H7 (cell line): ENCODE measurements at regions not wholly inside any gene's neighbourhood (a gene's known extent, or its start where the extent isn't known, plus 50 kb on each side); places are given as distances from the start of the nearest gene placed in this dataset.
A peak's percentile ranks its signal among the peaks of the same experiment; 100 is the strongest.

ENCODE experiments used
- DNase-seq: peaks from one replicate; pipeline ENCODE4 v3.0.0; 2012
- H3K27me3 ChIP-seq: 2 replicates; pipeline ENCODE4 v1.6.0; 2011; ENCODE audit warnings: mild to moderate bottlenecking, low read length; ENCODE audit not compliant: control insufficient read depth, insufficient read depth
- H3K36me3 ChIP-seq: replicated peaks from 2 replicates; pipeline ENCODE4 v1.5.1; 2011; ENCODE audit warnings: low read length; ENCODE audit not compliant: control insufficient read depth, insufficient read depth
- H3K4me3 ChIP-seq: 2 replicates; pipeline ENCODE4 v1.5.1; 2011; ENCODE audit warnings: low read depth, mild to moderate bottlenecking, control low read depth, low read length, moderate library complexity; ENCODE audit not compliant: insufficient read depth

DNA sequence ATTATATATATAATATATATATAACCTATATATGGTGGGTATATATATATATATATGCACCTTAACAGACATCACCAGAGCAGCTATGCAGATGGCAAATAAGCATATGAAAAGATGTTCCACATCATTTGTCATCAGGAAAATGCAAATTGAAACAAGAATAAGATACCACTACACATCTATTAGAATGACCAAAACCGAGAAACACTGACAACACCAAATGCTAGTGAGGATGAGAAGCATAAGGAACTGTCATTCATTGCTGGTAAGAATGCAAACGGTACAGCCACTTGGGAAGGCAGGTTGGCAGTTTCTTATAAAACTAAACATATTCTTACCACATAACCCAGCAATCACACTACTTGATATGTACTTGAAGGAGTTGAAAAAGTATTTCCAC is 219.8 kb upstream of the PRMT6 start:
- no peaks in the 10 kb centered on the region for H3K27me3 ChIP-seq
- no peak for DNase-seq
- H3K36me3 ChIP-seq = no peaks in the 10 kb centered on the region
- H3K4me3 ChIP-seq = no peak overlapping the region

DNA sequence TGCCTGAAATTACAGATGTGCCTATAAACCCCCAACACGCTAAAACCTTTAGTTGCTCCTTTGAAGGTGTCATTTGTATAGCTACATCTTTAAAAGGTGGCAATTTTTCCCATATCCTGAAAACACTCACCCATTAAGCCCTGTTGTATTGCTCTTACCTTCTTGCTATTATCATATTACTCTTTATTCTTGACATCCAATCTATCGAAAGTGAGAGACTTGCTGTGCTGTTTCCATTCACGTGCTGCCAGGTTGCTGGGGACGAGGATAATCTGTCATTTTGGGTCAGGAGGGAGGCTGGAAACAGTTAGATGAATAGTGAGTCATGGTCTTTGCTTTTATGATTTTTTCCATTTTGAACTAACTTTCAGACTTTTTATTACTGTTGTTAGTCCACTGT is 213.0 kb upstream of the PRMT6 start:
- H3K27me3 ChIP-seq = no peaks in the 10 kb centered on the region
- H3K36me3 ChIP-seq = no peaks in the 10 kb centered on the region
- no peak overlapping the region for H3K4me3 ChIP-seq
- no peak for DNase-seq

DNA sequence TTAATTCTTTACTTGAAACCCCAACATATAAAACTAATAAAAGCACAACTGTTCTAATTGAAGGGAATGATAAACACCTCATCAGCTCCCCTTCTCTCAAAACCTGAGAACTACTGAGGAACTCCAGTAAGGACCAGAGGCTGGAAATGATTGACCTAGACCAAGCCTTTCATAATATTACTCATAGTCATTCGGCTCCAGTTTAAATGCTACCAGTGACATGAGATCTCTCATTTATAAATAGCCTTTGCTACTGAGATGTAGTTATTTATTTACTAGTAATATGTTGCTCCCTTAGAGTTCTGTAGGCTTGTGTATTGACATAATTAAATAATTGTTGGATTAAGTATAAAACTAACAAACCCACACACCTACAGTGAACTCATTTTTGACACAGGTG is 209.8 kb upstream of the PRMT6 start:
- Histone ChIP-seq H3K36me3 (no peaks in the 10 kb centered on the region), H3K4me3 (no peak overlapping the region), H3K27me3 (no peaks in the 10 kb centered on the region)
- DNase-seq = no peak

DNA sequence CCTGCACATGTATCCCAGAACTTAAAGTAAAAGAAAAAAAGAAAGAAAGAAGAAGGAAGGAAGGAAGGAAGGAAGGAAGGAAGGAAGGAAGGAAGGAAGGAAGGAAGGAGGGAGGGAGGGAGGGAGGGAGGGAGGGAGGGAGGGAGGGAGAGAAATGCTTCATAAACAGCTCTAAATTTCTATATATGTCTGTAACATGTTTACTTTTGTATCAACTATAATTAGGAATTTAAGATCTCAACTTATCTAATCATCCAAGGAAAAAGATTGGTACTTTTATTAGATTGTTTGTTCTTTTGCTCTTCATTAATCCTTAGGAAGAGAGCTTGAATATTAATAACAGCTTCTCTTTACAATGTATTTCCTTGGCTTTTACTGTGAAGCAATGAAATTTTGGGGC is 195.4 kb upstream of the PRMT6 start:
- Histone ChIP-seq H3K36me3 (no peaks in the 10 kb centered on the region), H3K27me3 (no peaks in the 10 kb centered on the region), H3K4me3 (no peak overlapping the region)
- DNase-seq = no peak

DNA sequence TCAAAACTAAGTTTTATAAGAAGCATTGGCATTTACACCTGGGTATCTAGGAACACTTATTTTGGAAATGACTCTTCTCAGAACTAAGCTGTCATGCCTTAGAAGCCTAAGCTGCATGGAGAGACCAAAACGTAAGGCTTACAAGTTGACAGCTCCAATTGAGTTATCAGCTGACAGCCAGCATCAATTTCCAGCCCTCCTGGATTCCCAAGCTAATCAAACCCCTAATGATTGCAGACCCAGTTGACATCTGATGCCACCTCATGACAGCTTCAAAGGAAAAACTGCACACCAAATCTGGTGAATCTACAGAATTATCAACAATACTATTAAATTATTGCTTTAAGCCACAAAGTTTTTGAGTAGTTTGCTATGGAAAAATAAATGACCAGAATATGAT is 187.6 kb upstream of the PRMT6 start:
- H3K36me3 ChIP-seq = no peaks in the 10 kb centered on the region
- DNase-seq = no peak
- H3K4me3 ChIP-seq = no peak overlapping the region

DNA sequence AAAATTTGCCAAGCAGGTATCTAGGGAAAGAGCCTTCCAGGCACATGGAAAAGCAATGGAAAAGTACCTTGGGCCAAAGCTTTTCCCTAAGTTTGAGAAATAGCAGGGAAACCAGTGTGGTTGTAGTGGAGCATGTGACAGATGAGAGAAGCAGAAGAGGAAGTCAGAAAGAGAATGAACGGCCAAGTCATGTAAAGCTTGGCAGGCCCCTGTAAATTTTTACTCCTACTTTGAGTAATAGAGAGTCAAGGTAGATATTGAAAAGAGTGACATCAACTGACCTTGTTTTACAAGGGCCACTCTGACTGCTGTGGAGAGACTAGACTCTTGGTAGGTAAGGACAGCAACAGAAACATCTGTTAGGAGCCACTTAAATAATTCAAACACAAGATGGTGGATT is 180.9 kb upstream of the PRMT6 start:
- DNase-seq = no peak
- Histone ChIP-seq H3K4me3 (no peak overlapping the region), H3K27me3 (no peaks in the 10 kb centered on the region), H3K36me3 (no peaks in the 10 kb centered on the region)

More for the DNA sequence above, 187.6 kb upstream of the PRMT6 start:
- no peaks in the 10 kb centered on the region for H3K27me3 ChIP-seq

DNA sequence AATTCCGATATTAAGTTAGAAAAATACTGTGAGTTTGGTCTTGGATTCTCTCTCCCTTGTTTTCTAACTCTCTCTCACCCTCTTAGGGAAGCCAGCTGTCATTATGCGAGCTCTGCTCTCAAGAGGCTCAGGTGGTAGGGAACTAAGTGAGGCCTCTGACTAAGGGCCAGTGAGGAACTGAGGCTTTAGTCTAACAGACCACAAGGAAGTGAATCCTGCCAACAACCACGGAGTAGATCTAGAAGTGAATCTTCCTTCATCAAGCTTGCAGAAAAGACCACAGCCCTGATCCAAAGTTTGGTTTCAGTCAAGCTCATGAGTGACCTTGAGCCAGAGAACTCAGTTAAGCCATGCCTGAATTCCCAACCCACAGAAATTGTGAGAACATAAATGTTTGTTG is 180.1 kb upstream of the PRMT6 start:
- DNase-seq = no peak
- H3K36me3 ChIP-seq = no peaks in the 10 kb centered on the region
- no peak overlapping the region for H3K4me3 ChIP-seq
- H3K27me3 ChIP-seq = no peaks in the 10 kb centered on the region

DNA sequence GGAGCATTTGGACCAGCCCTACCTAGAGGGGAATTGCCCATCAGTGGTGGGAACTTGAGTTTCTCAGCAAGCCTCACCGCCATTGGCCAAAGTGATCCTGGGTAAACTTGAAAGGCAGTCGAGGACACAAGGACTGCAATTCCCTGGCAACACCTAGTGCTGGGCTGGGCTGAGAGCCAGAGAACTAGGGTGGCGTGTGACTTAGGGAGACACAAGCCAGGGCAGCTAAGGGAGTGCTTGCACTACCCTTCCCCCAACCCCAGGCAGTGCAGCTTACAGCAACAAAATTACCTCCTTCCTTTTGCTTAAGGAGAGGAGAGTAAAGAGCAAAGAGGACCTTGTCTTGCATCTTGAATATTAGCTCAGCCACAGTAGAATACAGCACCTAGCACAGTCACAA is 176.9 kb upstream of the PRMT6 start:
- no peaks in the 10 kb centered on the region for H3K27me3 ChIP-seq
- H3K4me3 ChIP-seq = no peak overlapping the region
- H3K36me3 ChIP-seq = no peaks in the 10 kb centered on the region
- DNase-seq = no peak

DNA sequence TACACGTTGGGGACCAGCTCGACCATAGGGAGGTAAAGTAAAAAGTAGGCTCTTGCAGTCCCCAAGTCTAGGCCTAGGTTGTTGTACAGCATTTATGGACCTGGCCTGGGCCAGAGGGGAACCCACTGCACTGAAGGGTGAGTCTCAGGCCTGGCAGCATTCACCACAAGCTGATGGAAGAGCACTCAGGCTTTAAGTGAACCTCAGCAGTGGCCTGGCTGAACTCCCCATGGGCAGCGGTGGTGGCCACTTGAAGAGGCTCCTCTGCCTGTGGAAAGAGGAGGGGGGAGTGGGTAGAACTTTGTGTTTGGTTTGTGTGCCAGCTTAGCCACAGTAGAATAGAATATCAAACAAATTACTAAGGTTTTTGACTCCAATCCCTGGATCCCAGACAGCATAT is 176.2 kb upstream of the PRMT6 start:
- no peak for DNase-seq
- Histone ChIP-seq H3K36me3 (no peaks in the 10 kb centered on the region), H3K4me3 (no peak overlapping the region), H3K27me3 (no peaks in the 10 kb centered on the region)

DNA sequence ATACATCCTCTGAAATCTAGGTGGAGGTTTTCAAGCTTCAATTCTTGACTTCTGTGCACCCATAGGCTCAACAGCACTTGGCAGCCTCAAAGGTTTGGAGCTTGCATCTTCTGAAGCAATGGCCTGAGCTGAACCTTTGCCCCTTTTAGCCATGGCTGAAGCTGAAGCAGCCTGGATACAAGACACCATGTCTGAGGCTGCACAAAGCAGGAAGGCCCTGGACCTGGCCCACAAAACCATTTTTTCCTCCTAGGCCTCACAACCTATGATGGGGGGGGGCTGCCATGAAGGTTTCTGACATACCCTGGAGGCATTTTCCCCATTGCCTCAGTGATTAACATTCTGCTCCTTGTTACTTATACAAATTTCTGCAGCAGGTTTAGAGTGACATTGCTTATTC is 173.3 kb upstream of the PRMT6 start:
- H3K4me3 ChIP-seq = no peak overlapping the region
- no peaks in the 10 kb centered on the region for H3K27me3 ChIP-seq
- no peak for DNase-seq
- H3K36me3 ChIP-seq = no peaks in the 10 kb centered on the region

DNA sequence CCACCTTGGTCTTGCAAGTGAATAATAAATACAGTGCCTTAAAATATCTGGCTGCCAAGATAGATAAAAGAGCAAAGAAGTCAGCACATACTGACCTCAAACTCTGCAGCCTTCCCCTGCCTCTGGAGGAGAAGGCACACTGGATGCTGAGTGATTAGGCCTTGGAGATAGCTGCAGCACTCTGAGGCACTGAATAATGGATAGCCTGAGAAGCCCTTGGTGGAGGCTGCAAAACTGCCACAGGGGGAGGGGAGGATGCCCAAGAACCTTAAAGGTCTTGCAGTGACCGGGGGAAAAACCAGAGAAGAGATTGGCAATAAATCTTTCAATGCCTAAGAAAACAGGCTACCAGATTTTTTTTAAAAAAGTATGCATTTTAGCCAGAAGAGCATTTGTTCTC is 167.4 kb upstream of the PRMT6 start:
- H3K4me3 ChIP-seq = no peak overlapping the region
- H3K27me3 ChIP-seq = no peaks in the 10 kb centered on the region
- H3K36me3 ChIP-seq = no peaks in the 10 kb centered on the region
- DNase-seq = peak; percentile 11

DNA sequence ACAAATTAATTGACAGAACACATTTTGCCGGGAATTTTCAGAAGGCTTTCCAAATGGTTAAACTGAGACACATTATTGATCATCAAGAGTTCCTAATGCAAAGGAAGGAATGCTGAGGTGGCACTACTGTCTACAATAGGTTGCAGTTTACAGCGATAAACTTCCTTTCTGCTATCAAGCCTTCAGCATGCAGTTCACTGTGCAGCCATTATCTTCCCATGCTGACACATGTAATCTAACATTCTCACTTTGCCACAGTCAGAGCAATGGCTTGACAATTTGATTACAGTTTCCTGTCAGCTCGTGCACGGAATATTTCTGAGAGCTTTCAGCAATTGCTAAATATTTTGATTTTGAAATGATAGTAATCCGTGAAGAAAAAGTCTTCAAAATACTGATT is 166.9 kb upstream of the PRMT6 start:
- Histone ChIP-seq H3K27me3 (no peaks in the 10 kb centered on the region), H3K4me3 (no peak overlapping the region), H3K36me3 (no peaks in the 10 kb centered on the region)
- no peak for DNase-seq

DNA sequence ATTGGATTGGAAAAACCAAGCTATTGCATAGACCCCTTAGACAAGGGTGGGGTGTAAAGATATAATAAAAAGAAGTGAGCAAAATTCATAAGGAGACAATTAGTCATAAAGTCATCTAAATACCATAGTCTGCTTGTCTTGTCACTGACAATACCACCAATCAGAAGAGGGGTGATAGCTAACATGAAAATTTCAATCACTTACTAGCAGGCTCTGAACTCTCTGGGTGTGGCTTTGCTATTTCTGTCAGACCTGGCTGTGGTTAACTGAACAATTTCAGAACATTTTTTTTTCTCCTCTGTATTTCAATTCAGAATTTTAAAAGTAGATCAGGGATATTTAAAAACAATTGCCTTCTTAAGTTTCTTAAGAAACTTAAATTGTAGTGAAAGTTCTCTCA is 158.5 kb upstream of the PRMT6 start:
- H3K4me3 ChIP-seq = no peak overlapping the region
- DNase-seq = no peak
- no peaks in the 10 kb centered on the region for H3K36me3 ChIP-seq
- no peaks in the 10 kb centered on the region for H3K27me3 ChIP-seq

DNA sequence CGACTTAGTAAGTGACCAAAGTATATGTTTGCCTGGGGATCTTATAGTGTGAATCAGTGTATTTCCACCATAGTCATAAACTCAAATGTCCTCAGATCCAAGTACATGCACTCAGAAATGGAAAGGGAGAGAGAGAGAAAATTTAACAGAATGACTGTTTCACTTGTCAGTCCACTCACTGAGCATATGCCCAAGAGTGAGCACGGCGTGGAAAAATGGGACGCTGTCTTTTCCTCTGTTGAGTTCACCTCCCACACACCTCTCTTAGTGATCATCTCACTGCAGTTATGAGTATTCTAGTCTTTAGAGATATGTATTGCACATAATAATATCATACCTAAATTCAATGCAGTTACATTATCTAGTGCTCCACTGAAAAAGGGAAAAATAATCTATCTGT is 156.8 kb upstream of the PRMT6 start:
- DNase-seq = no peak
- no peak overlapping the region for H3K4me3 ChIP-seq
- no peaks in the 10 kb centered on the region for H3K27me3 ChIP-seq
- H3K36me3 ChIP-seq = no peaks in the 10 kb centered on the region

DNA sequence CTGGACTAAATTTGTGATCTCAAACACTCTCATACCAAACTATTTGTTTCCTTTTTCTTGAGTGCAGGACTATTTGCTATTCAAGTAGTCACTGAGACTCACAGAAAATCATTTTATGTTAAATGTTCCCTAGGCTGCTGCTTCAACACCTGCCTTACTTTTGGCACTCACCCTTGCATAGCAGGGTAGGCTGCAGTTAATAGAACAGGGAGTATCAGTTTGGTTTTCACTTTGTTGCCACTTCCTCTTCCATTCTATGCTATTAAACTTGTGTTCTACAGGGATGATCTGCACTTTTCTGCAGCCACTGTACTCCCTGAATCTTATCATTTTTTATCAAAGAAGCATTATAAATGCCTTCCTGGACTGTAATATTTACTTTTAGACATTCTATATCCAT is 148.7 kb upstream of the PRMT6 start:
- DNase-seq = no peak
- no peaks in the 10 kb centered on the region for H3K27me3 ChIP-seq
- no peaks in the 10 kb centered on the region for H3K36me3 ChIP-seq
- H3K4me3 ChIP-seq = no peak overlapping the region

DNA sequence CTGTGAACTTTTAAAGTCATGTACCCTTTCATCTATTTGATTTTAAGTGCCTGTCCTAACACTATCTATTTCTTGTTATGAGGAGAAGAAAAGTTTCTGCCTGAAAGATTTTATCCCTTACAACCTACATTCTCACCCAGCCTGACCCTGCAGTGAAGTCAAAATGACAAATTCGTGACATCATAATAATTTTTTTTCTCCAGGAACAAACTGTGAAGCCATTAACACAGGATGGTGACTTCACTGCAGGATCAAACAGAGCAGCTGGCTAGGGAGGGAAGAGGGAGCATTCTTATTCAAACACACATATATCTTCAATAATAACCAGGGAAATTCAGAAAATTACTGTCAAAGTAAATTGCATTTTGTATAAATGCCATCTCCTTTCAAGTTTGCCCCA is 147.8 kb upstream of the PRMT6 start:
- H3K4me3 ChIP-seq = no peak overlapping the region
- no peak for DNase-seq
- H3K27me3 ChIP-seq = no peaks in the 10 kb centered on the region; the same call in 1 of the 2 replicates
- H3K36me3 ChIP-seq = no peaks in the 10 kb centered on the region
